Colonic mucosa (tissue), 4 donors: ENCODE measurements at regions not wholly inside any gene's neighbourhood (a gene's known extent, or its start where the extent isn't known, plus 50 kb on each side); places are given as distances from the start of the nearest gene placed in this dataset.

Experiments
- DNase-seq: peaks from one replicate; pipeline ENCODE4 v3.0.0-alpha.2; 2020
- H3K27ac ChIP-seq: fragments of 200-600 bp; one replicate; pipeline ENCODE4 v1.8.0; 2021
- H3K27me3 ChIP-seq: fragments of 200-600 bp; one replicate; pipeline ENCODE4 v1.8.0; 2021
- H3K36me3 ChIP-seq: fragments of 200-600 bp; one replicate; pipeline ENCODE4 v1.8.0; 2021
- H3K4me1 ChIP-seq: fragments of 200-600 bp; one replicate; pipeline ENCODE4 v1.8.0; 2021; ENCODE audit warnings: mild to moderate bottlenecking
- H3K4me3 ChIP-seq: fragments of 200-600 bp; one replicate; pipeline ENCODE4 v1.8.0; 2021
- H3K9ac ChIP-seq, 2 donors: one replicate each; pipeline ENCODE4 v1.7.0; 2013; ENCODE audit warnings: control low read depth in 2 of 2, low read depth in 2 of 2, low read length in 2 of 2
- H3K9me3 ChIP-seq: fragments of 200-600 bp; one replicate; pipeline ENCODE4 v1.8.0; 2021
- intact Hi-C: fragments of 100-400 bp; cut with DNase I; formaldehyde crosslinking; loops from one replicate; pipeline ENCODE4 v1.14.1; 2022
- TF ChIP-seq, protein P1 (sequence below): fragments of 200-600 bp; IDR thresholded peaks from one replicate; pipeline ENCODE4 v1.8.0; 2022; ENCODE audit warnings: antibody characterized with exemption, mild to moderate bottlenecking
- donor health status: healthy.
- donor health status: DM: no; HTN: no; CAD: no.
- donor health status: DM: no; HTN: no; CAD: no.

DNA sequence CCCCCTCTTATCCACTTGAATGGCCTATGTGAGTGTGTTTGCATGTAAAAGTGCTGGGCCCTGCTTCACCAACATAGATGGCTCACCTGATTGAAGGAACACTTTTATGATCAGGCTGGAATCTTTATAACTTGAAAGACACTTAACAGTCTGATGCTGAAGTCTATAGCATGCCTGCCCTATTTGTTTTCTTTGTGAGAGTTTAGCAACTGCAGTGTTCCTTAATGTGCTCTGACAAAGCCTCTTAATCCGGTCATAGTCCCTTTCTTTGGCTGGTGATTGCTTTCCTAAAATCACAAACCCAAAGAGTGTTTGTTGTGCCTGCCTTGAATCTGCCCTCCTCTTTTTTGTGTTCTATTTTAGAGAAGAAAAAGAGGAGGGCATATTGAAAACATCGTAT lies 1382.8 kb upstream of the CELF4 start:
- TF ChIP-seq, protein P1, sequence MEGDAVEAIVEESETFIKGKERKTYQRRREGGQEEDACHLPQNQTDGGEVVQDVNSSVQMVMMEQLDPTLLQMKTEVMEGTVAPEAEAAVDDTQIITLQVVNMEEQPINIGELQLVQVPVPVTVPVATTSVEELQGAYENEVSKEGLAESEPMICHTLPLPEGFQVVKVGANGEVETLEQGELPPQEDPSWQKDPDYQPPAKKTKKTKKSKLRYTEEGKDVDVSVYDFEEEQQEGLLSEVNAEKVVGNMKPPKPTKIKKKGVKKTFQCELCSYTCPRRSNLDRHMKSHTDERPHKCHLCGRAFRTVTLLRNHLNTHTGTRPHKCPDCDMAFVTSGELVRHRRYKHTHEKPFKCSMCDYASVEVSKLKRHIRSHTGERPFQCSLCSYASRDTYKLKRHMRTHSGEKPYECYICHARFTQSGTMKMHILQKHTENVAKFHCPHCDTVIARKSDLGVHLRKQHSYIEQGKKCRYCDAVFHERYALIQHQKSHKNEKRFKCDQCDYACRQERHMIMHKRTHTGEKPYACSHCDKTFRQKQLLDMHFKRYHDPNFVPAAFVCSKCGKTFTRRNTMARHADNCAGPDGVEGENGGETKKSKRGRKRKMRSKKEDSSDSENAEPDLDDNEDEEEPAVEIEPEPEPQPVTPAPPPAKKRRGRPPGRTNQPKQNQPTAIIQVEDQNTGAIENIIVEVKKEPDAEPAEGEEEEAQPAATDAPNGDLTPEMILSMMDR: no peak

DNA sequence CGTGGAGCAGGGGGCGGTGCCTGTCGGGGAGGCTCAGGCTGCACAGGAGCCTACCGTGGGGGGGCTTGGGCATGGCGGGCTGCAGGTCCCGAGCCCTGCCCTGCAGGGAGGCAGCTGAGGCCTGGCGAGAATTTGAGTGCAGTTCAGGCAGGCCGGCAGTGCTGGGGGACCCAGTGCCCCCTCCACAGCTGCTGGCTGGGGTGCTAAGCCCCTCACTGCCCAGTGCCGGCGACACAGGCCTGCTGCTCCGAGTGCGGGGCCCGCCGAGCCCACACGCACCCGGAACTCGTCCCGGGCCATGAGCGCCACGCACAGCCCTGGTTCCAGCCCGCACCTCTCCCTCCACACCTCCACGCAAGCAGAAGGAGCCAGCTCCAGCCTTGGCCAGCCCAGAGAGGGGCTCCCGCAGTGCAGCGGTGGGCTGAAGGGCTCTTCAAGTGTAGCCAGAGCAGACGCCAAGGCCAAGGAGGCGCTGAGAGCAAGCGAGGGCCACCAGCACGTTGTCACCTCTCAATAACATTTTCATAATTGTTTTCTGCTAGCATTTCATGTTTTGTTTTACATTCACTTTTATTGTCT lies 1378.9 kb upstream of the CELF4 start:
- Histone ChIP-seq H3K4me1 (no peaks in the 10 kb centered on the region), H3K4me3 (no peak overlapping the region), H3K27ac (no peak overlapping the region), H3K36me3 (no peaks in the 10 kb centered on the region), H3K9me3 (no peaks in the 10 kb centered on the region), H3K9ac (no peak overlapping the region), H3K27me3 (no peaks in the 10 kb centered on the region)
- no peak for DNase-seq
- TF ChIP-seq, protein P1: no peak
- intact Hi-C loops: no loop called here

More for the DNA sequence above, 1382.8 kb upstream of the CELF4 start:
- no peaks in the 10 kb centered on the region for H3K27me3 ChIP-seq
- no peak overlapping the region for H3K4me3 ChIP-seq
- no peaks in the 10 kb centered on the region for H3K9me3 ChIP-seq
- no peaks in the 10 kb centered on the region for H3K4me1 ChIP-seq
- intact Hi-C loops: no loop called here
- H3K9ac ChIP-seq: no peak overlapping the region
- no peaks in the 10 kb centered on the region for H3K36me3 ChIP-seq
- DNase-seq: no peak
- H3K27ac ChIP-seq: no peak overlapping the region

DNA sequence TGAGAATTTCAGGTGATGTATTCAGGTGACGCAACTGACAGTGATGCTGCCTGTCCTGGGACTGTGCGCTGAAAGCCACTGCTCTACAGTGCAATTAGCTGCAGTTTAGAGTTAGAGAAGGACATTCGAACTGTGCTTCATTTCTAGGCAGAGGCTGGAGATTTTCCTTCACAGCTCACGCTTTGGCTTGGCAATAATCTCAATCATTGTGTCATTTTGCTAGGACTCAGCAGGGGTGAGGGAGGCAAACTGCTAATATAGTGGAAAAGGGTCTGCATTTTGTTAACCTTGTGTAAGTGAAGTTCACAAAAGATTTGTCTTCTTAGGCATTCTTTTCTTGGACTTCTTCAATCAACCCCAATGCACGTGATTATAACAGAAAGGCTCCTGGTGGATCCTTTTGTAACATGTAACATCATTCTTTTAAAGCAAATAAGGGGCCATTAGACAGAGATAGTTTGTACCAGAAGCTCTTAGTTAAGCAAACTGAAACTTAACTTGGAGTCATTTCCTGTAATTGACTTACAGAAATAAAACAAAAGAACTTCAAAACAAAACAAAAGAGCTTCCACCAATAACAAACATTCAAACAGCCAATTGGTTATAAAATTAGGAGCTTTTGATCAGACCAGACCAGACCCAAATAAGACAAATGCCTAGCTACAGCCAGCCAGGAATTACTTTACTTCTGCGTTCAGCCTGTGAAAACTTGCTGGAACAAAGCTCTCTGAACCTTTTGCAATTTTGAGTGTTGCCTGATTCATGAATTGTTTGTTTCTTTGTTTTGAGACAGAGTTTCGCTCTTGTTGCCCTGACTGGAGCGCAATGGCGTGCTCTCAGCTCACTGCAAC lies 1376.3 kb upstream of the CELF4 start:
- H3K27ac ChIP-seq: no peak overlapping the region
- H3K4me3 ChIP-seq: no peak overlapping the region

DNA sequence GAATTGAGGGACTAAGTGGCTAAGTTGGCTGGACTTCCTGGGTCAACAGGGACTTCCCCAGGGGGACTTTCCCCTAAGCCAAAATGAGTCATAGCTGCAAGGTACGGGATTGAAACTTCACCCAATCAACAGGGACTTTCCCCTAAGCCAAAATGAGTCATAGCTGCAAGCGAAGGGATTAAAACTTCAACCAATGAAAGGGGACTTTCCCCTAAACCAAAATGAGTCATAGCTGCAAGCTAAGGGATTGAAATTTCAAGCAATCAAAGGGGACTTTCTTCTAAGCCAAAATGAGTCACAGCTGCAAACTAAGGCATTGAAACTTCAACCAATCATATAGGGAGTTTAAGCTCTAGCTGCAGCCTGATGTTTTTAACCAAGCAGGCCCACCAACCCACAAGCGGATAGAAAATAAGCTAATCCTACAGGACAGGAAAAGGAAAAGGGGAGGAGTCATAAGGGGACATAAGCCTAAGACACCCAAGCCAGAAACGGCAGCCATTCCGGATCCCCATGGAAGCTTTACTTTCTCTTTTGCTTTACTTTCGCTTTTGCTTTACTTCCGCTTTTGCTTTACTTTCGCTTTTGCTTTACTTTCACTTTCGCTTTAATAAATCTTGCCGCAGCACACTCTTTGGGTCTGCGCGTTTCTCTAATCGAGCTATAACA lies 1375.4 kb upstream of the CELF4 start:
- Histone ChIP-seq H3K4me1 (no peaks in the 10 kb centered on the region), H3K36me3 (no peaks in the 10 kb centered on the region), H3K27me3 (no peaks in the 10 kb centered on the region), H3K4me3 (no peak overlapping the region), H3K27ac (no peak overlapping the region), H3K9ac (no peak overlapping the region), H3K9me3 (no peaks in the 10 kb centered on the region)
- TF ChIP-seq, protein P1: no peak
- intact Hi-C loops: no loop called here
- DNase-seq: no peak

More for the DNA sequence above, 1376.3 kb upstream of the CELF4 start:
- intact Hi-C loops: no loop called here
- H3K4me1 ChIP-seq: no peaks in the 10 kb centered on the region
- no peak overlapping the region for H3K9ac ChIP-seq
- TF ChIP-seq, protein P1: no peak
- no peak for DNase-seq
- H3K9me3 ChIP-seq: no peaks in the 10 kb centered on the region
- H3K36me3 ChIP-seq: no peaks in the 10 kb centered on the region
- H3K27me3 ChIP-seq: no peaks in the 10 kb centered on the region

DNA sequence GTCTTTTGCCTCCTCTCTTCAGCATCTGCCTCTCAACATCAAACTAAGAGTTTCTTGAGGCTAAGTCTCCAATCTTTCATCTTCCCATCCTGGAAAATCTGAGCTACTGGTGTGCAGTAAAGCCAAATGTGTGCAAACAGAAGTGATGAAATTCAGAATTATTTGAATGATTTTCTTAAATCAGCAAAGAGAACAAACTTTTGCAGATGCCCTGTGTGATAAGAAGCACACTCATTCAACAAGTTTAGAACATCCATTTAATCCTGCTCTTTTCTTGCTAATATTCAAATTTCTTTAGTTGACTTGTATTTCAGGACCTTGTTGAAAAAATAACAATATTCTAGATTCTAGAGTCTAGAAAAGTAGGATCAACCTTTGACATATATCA lies 1374.9 kb upstream of the CELF4 start:
- Histone ChIP-seq H3K4me1 (no peaks in the 10 kb centered on the region), H3K36me3 (no peaks in the 10 kb centered on the region), H3K27me3 (no peaks in the 10 kb centered on the region), H3K9me3 (no peaks in the 10 kb centered on the region), H3K9ac (no peak overlapping the region), H3K4me3 (no peak overlapping the region), H3K27ac (no peak overlapping the region)
- intact Hi-C loops: no loop called here
- DNase-seq: no peak
- TF ChIP-seq, protein P1: no peak
